AG04449 (cell line): ENCODE measurements at regions not wholly inside any gene's neighbourhood (a gene's known extent, or its start where the extent isn't known, plus 50 kb on each side); places are given as distances from the start of the nearest gene placed in this dataset.

Source experiments
- CTCF ChIA-PET: fragments of 350-600 bp; formaldehyde crosslinking; extraction: SDS; loops from one replicate; lab custom pipeline; 2021; ENCODE audit warnings: antibody characterized with exemption; lab: Yijun Ruan, JAX
- POLR2A ChIA-PET: fragments of 400-600, 350-600 bp; formaldehyde crosslinking; extraction: SDS; loops from one replicate; lab custom pipeline; 2020; ENCODE audit warnings: antibody characterized with exemption, inconsistent platforms; lab: Yijun Ruan, JAX
- DNase-seq: peaks from one replicate; pipeline ENCODE4 v3.0.0-alpha.2; 2010; ENCODE audit warnings: low read depth, low spot score
- H3K4me3 ChIP-seq: 2 replicates; pipeline ENCODE4 v1.5.1; 2011; ENCODE audit warnings: low read depth, mild to moderate bottlenecking, control low read depth, low read length
- CTCF ChIP-seq: IDR thresholded peaks from one replicate; pipeline ENCODE4 v1.5.1; 2011; ENCODE audit warnings: mild to moderate bottlenecking, moderate library complexity, low read length, control low read depth, inconsistent platforms; ENCODE audit not compliant: insufficient read depth; ENCODE audit errors: missing control alignments

GRCh38 chr2:64771737-64772136 is 118.0 kb upstream of the SERTAD2 start:
- CTCF ChIA-PET: interaction anchor here (1.1 to 1.5 kb wide), 2 partner anchors 8 to 21 kb away, joined by 3 read pairs; no protein-coding TSS in a partner anchor

GRCh38 chr2:64773461-64774118 is 119.9 kb upstream of the SERTAD2 start:
- POLR2A ChIA-PET: no interaction called here
- H3K4me3 ChIP-seq: no peak overlapping the region
- no peak for TF ChIP-seq CTCF
- no peak for DNase-seq
- CTCF ChIA-PET: interaction anchor here (0.9 to 1.0 kb wide), 2 partner anchors 93 to 127 kb away, joined by 3 to 4 read pairs; no protein-coding TSS in a partner anchor

More at GRCh38 chr2:64771737-64772136, 118.0 kb upstream of the SERTAD2 start:
- TF ChIP-seq CTCF: no peak
- POLR2A ChIA-PET: no interaction called here
- no peak for DNase-seq
- no peak overlapping the region for H3K4me3 ChIP-seq

- TF ChIP-seq CTCF: no peak
- ChIA-PET POLR2A (no interaction called here), CTCF (interaction anchor here (0.7 kb wide), 1 partner anchor 131 kb away, joined by 4 read pairs; no protein-coding TSS in a partner anchor)
- H3K4me3 ChIP-seq: no peak overlapping the region
- DNase-seq: no peak
Observed at GRCh38 chr2:64777841-64778240, 124.1 kb upstream of the SERTAD2 start.

- ChIA-PET POLR2A (interaction anchor here (1.2 to 2.2 kb wide), 4 partner anchors 9 to 52 kb away, joined by 4 to 8 read pairs (median 6); no protein-coding TSS in a partner anchor), CTCF (interaction anchor here (0.8 to 2.0 kb wide), 5 partner anchors 8 to 135 kb away, joined by 3 to 5 read pairs (median 3); no protein-coding TSS in a partner anchor)
- TF ChIP-seq CTCF: no peak
- DNase-seq: peak; percentile 75
- H3K4me3 ChIP-seq: no peak overlapping the region
Observed at GRCh38 chr2:64779117-64779690, 125.5 kb upstream of the SERTAD2 start.

- TF ChIP-seq CTCF: no peak
- ChIA-PET CTCF (interaction anchor here (0.8 to 2.0 kb wide), 7 partner anchors 9 to 136 kb away, joined by 3 to 5 read pairs (median 3); no protein-coding TSS in a partner anchor), POLR2A (interaction anchor here (1.2 to 2.2 kb wide), 4 partner anchors 10 to 51 kb away, joined by 4 to 8 read pairs (median 6); no protein-coding TSS in a partner anchor)
- no peak for DNase-seq
- no peak overlapping the region for H3K4me3 ChIP-seq
Observed at GRCh38 chr2:64780041-64780440, 126.3 kb upstream of the SERTAD2 start.

- ChIA-PET POLR2A (interaction anchor here (0.6 to 1.1 kb wide), 2 partner anchors 11 to 31 kb away, joined by 3 read pairs; no protein-coding TSS in a partner anchor), CTCF (interaction anchor here (0.9 to 1.8 kb wide), 6 partner anchors 9 to 85 kb away, joined by 3 to 5 read pairs (median 4); no protein-coding TSS in a partner anchor)
- no peak for DNase-seq
- no peak overlapping the region for H3K4me3 ChIP-seq
- TF ChIP-seq CTCF: no peak
Observed at GRCh38 chr2:64781711-64782390, 128.1 kb upstream of the SERTAD2 start.
